K562 (cell line): ENCODE measurements at regions not wholly inside any gene's neighbourhood (a gene's known extent, or its start where the extent isn't known, plus 50 kb on each side); places are given as distances from the start of the nearest gene placed in this dataset.

ENCODE experiments used
- ATAC-seq: fragments of 200-7000 bp; cut with Tn5 transposase; 3 replicates; pipeline ENCODE4 v1.9.1; 2020; ENCODE audit warnings: moderate library complexity
- BruUV-seq: library from RNA; stranded (reverse); fragments of 400-500 nt; replicated peaks from 2 replicates; lab custom pipeline; 2021; lab: Mats Ljungman, UMichigan
- CTCF ChIA-PET: fragments of 300-600 bp; formaldehyde crosslinking; extraction: SDS; loops from one replicate; lab custom pipeline; 2021; ENCODE audit warnings: low intra/inter-chr PET ratio; lab: Yijun Ruan, JAX
- POLR2A ChIA-PET: fragments of 300-600, 350-650 bp; sonication (Branson Sonifier 250); formaldehyde crosslinking; extraction: SDS; loops from one replicate; lab custom pipeline; 2021; ENCODE audit warnings: antibody characterized with exemption, inconsistent platforms; lab: Yijun Ruan, JAX
- DNase-seq, 4 experiments: peaks; one replicate each; pipeline versions ENCODE4 v3.0.0 to v3.0.0-alpha.2; 2011 to 2018; ENCODE audit warnings: low spot score in 3 of 4, mixed read lengths in 3 of 4; ENCODE audit errors: extremely low read depth in 1 of 4
- FAIRE-seq: peaks from 2 replicates; lab custom pipeline; 2011; peaks lifted over from hg19 to GRCh38; lab: Jason Lieb, UNC
- H2AFZ ChIP-seq: 2 replicates; pipeline ENCODE4 v1.6.0; 2011; ENCODE audit warnings: low read depth, low read length, control low read depth, inconsistent platforms
- H3K27ac ChIP-seq: fragments of 200-600 bp; 3 replicates; pipeline ENCODE4 v1.8.0; 2011; ENCODE audit warnings: low read depth, mild to moderate bottlenecking, control low read depth, inconsistent platforms, low read length, moderate library complexity, mixed read lengths; ENCODE audit errors: extremely low read depth
- H3K27me3 ChIP-seq, 2 experiments: fragments of 300-600 bp in 1 of 2; 2 replicates in 1 of 2; 3 replicates in 1 of 2; pipeline versions ENCODE4 v1.6.0 to v1.8.0; 2011; ENCODE audit warnings: inconsistent platforms in 2 of 2, low read length in 2 of 2, mild to moderate bottlenecking in 1 of 2, mixed read lengths in 1 of 2, moderate library complexity in 1 of 2; ENCODE audit not compliant: control insufficient read depth in 2 of 2, insufficient read depth in 2 of 2
- H3K36me3 ChIP-seq: fragments of 300-600 bp; 3 replicates; pipeline ENCODE4 v1.8.0; 2011; ENCODE audit warnings: mild to moderate bottlenecking, low read length, inconsistent platforms; ENCODE audit not compliant: control insufficient read depth, insufficient read depth
- H3K4me1 ChIP-seq, 2 experiments: fragments of 200-600 bp in 1 of 2; replicated peaks in 1 of 2; 2 replicates in 1 of 2; 3 replicates in 1 of 2; pipeline versions ENCODE4 v1.5.1 to v1.8.0; 2011; ENCODE audit warnings: inconsistent platforms in 2 of 2, low read length in 2 of 2, mild to moderate bottlenecking in 1 of 2, mixed read lengths in 1 of 2, moderate library complexity in 1 of 2; ENCODE audit not compliant: control insufficient read depth in 2 of 2, insufficient read depth in 2 of 2
- H3K4me2 ChIP-seq: 2 replicates; pipeline ENCODE4 v1.6.1; 2011; ENCODE audit warnings: low read length, control low read depth, inconsistent platforms, mixed read lengths; ENCODE audit not compliant: insufficient read depth
- H3K4me3 ChIP-seq: fragments of 200-600 bp; sonication (generic), shearing (Covaris generic); 2 replicates; pipeline ENCODE4 v1.5.1; 2016; ENCODE audit warnings: control low read depth, inconsistent platforms
- H3K79me2 ChIP-seq: fragments of 200-600 bp; 3 replicates; pipeline ENCODE4 v1.8.0; 2011; ENCODE audit warnings: low read length, inconsistent platforms; ENCODE audit not compliant: control insufficient read depth, insufficient read depth
- H3K9ac ChIP-seq, 2 experiments: 2 replicates each; pipeline versions ENCODE4 v1.6.0 to v1.6.1; 2011; ENCODE audit warnings: low read depth in 2 of 2, low read length in 2 of 2, control low read depth in 1 of 2, inconsistent platforms in 1 of 2, mild to moderate bottlenecking in 1 of 2, mixed read lengths in 1 of 2; ENCODE audit not compliant: insufficient read depth in 1 of 2
- H3K9me1 ChIP-seq: one replicate; pipeline ENCODE4 v1.6.0; 2011; ENCODE audit warnings: inconsistent platforms, mild to moderate bottlenecking, low read length, moderate library complexity; ENCODE audit not compliant: control insufficient read depth, insufficient read depth
- H3K9me3 ChIP-seq: replicated peaks from 2 replicates; pipeline ENCODE4 v1.5.1; 2011; ENCODE audit warnings: low read depth, low read length, inconsistent platforms; ENCODE audit not compliant: control insufficient read depth, insufficient read depth
- H4K20me1 ChIP-seq: replicated peaks from 2 replicates; pipeline ENCODE4 v1.6.1; 2011; ENCODE audit warnings: low read length, inconsistent platforms, mixed read lengths; ENCODE audit not compliant: control insufficient read depth, insufficient read depth
- ESRRA ChIP-seq: fragments of 450-650 bp; IDR thresholded peaks from 2 replicates; pipeline ENCODE4 v1.6.1; 2014; ENCODE audit warnings: low read depth, mild to moderate bottlenecking, moderate library complexity, borderline replicate concordance
- SFPQ ChIP-seq: fragments of 200-400 bp; formaldehyde crosslinking; IDR thresholded peaks from 2 replicates; pipeline ENCODE4 v1.6.1; 2017; ENCODE audit warnings: mild to moderate bottlenecking, low read depth, low read length, moderate library complexity
- SP2 ChIP-seq: IDR thresholded peaks from 2 replicates; pipeline ENCODE4 v1.6.1; 2011; ENCODE audit warnings: mild to moderate bottlenecking, low read depth, low read length, moderate library complexity; ENCODE audit not compliant: poor library complexity, severe bottlenecking; ENCODE audit errors: extremely low read depth
- SUPT5H ChIP-seq: fragments of 450-650 bp; IDR thresholded peaks from 2 replicates; pipeline ENCODE4 v1.6.1; 2016
- ZBTB43 ChIP-seq: sonication (generic); formaldehyde crosslinking; IDR thresholded peaks from 2 replicates; pipeline ENCODE4 v1.8.0; 2023; ENCODE audit warnings: mild to moderate bottlenecking, missing genetic modification reagents
- WGBS: fragments of 100-300 bp; shearing (Covaris generic); methylation state at CpG from one replicate; pipeline ENCODE4 v1.1.6; 2016; ENCODE audit warnings: low coverage, mixed read lengths; ENCODE audit not compliant: insufficient coverage; ENCODE audit errors: missing lambda C conversion rate; 5-methylcytosine and 5-hydroxymethylcytosine counted together
- in situ Hi-C: fragments of 300-500 bp; cut with MboI; formaldehyde crosslinking; loops from 4 replicates; pipeline ENCODE4 v1.15.0; 2018; ENCODE audit warnings: inconsistent platforms, mixed read lengths
- intact Hi-C: fragments of 100-400 bp; cut with micrococcal nuclease; formaldehyde crosslinking; loops from 2 replicates; pipeline ENCODE4 v1.14.2; 2022

GRCh38 chr15:37733628-37734027 lies 200.8 kb upstream of the TMCO5A start:
- ChIA-PET POLR2A (no interaction called here), CTCF (no interaction called here)
- H3K36me3 ChIP-seq: no peaks in the 10 kb centered on the region
- no peaks in the 10 kb centered on the region for H3K4me1 ChIP-seq
- BruUV-seq: no TSS peak
- in situ Hi-C loops: no loop called here
- FAIRE-seq (no peak), DNase-seq (no peak)
- no peaks in the 10 kb centered on the region for H4K20me1 ChIP-seq
- H3K27ac ChIP-seq: no peak overlapping the region
- no peaks in the 10 kb centered on the region for H3K79me2 ChIP-seq
- 0% methylated on average over 5 of the region's 5 CpGs for WGBS
- no peak overlapping the region for H3K9ac ChIP-seq
- H2AFZ ChIP-seq: no peak overlapping the region
- no peaks in the 10 kb centered on the region for H3K9me1 ChIP-seq
- H3K4me3 ChIP-seq: no peak overlapping the region
- H3K4me2 ChIP-seq: no peak overlapping the region
- TF ChIP-seq SUPT5H (no peak), SP2 (no peak), ESRRA (no peak), ZBTB43 (no peak), SFPQ (no peak)
- TF ChIP-seq, all 486 proteins: peak for 0
- no peaks in the 10 kb centered on the region for H3K9me3 ChIP-seq
- intact Hi-C loops: no loop called here
- no peaks in the 10 kb centered on the region for H3K27me3 ChIP-seq
- no peak for ATAC-seq
